Bronchial epithelial cell (primary cell): ENCODE measurements at regions not wholly inside any gene's neighbourhood (a gene's known extent, or its start where the extent isn't known, plus 50 kb on each side); places are given as distances from the start of the nearest gene placed in this dataset.
A peak's percentile ranks its signal among the peaks of the same experiment; 100 is the strongest.

Source experiments
- DNase-seq: peaks from one replicate; pipeline ENCODE4 v3.0.0-alpha.2; 2010; ENCODE audit warnings: low read depth
- FAIRE-seq: peaks from 2 replicates; lab custom pipeline; 2011; peaks lifted over from hg19 to GRCh38; lab: Jason Lieb, UNC
- H3K27me3 ChIP-seq: 2 replicates; pipeline ENCODE4 v1.5.1; 2011; ENCODE audit warnings: low read length; ENCODE audit not compliant: control insufficient read depth, insufficient read depth
- H3K36me3 ChIP-seq: 2 replicates; pipeline ENCODE4 v1.5.1; 2011; ENCODE audit warnings: low read length; ENCODE audit not compliant: control insufficient read depth, insufficient read depth
- H3K4me3 ChIP-seq: 2 replicates; pipeline ENCODE4 v1.5.1; 2011; ENCODE audit warnings: mild to moderate bottlenecking, low read depth, low read length, control low read depth
- TF ChIP-seq, protein P1 (sequence below): IDR thresholded peaks from 2 replicates; pipeline ENCODE4 v1.5.1; 2011; ENCODE audit warnings: mild to moderate bottlenecking, moderate library complexity, low read length, control low read depth, inconsistent platforms; ENCODE audit not compliant: insufficient read depth, severe bottlenecking

DNA sequence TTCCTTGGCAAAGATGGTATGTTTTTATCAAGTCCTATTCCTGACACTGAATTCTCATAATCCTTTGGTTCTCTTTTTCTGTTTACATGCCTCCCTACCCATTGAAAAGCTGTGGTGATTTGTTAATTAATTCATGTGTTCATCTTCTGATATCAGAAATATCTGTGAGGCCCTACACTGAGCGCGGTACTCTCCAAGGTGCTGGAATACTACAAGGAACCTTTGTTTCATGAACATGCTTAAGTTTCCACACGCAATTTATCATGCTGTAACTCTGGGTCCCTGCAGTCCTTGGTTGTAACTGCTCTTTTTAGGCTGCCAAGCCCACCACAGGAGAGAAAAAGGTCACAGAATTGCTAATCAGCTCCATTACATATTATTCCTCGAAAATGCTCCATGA is 331.8 kb downstream of the FAT3 start:
- no peaks in the 10 kb centered on the region for H3K27me3 ChIP-seq
- TF ChIP-seq, protein P1, sequence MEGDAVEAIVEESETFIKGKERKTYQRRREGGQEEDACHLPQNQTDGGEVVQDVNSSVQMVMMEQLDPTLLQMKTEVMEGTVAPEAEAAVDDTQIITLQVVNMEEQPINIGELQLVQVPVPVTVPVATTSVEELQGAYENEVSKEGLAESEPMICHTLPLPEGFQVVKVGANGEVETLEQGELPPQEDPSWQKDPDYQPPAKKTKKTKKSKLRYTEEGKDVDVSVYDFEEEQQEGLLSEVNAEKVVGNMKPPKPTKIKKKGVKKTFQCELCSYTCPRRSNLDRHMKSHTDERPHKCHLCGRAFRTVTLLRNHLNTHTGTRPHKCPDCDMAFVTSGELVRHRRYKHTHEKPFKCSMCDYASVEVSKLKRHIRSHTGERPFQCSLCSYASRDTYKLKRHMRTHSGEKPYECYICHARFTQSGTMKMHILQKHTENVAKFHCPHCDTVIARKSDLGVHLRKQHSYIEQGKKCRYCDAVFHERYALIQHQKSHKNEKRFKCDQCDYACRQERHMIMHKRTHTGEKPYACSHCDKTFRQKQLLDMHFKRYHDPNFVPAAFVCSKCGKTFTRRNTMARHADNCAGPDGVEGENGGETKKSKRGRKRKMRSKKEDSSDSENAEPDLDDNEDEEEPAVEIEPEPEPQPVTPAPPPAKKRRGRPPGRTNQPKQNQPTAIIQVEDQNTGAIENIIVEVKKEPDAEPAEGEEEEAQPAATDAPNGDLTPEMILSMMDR = no peak
- H3K36me3 ChIP-seq = no peaks in the 10 kb centered on the region
- FAIRE-seq (no peak), DNase-seq (peak; percentile 22)
- no peak overlapping the region for H3K4me3 ChIP-seq

DNA sequence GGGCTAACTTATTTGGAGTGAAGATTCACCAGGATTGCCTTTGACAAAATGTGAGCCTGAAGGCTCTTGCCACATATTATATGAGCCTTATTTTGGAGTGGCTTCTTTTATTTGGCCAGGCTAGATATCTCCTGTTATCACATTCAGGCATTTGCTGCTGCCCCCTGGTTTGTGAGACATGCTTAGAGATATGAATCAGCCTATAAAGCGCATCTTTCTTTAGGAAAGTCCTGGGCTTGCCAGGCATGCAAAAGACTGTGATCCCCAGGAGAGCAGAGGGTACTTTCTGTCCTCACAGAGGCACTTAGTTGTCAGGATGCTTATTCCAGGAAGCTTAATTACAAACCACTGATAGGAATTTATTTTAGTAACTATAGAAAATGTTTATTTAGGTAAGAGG is 333.3 kb downstream of the FAT3 start:
- no peak for FAIRE-seq
- DNase-seq = no peak
- TF ChIP-seq, protein P1 = no peak
- H3K4me3 ChIP-seq = no peak overlapping the region
- H3K36me3 ChIP-seq = no peaks in the 10 kb centered on the region
- H3K27me3 ChIP-seq = no peaks in the 10 kb centered on the region

DNA sequence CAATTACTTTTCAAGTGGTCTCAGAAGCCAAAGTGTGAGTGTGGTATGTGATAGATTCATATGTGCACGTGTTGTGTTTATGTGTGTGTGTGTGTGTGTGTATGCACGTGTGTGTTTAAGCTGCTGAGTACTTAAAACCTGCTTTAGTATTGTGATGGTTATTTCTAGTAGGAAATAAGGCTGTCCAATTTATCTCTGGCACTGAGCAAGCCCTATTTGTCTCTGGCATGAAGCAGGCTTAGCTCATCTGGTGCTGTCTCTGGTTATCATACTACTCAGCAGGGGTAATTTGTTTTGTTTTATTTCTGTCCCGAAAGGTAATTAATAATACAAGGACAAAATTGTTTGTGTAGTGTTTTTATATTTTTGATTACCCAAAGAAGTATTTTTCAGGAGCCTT is 333.7 kb downstream of the FAT3 start:
- Histone ChIP-seq H3K27me3 (no peaks in the 10 kb centered on the region), H3K36me3 (no peaks in the 10 kb centered on the region), H3K4me3 (no peak overlapping the region)
- FAIRE-seq (no peak), DNase-seq (no peak)
- TF ChIP-seq, protein P1 = no peak

DNA sequence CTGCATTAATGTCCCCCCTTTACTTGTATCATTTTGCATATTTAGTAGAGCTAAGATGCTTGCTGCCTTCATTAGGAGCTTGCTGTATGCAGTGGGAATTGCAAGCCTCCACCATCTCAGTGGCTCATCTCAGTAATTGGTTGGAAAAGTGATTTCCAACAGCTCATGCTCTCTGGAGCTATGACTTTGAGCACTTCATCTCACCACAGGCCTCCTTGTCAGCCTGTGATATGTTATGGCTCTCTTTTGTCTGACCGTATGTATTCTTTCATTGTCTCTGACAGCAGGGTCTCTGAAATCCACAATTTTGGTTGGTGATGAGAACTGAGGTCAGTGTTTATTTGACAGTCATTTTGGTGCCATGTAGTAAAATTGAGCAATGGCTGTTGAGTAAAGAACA is 345.1 kb downstream of the FAT3 start:
- Histone ChIP-seq H3K27me3 (no peaks in the 10 kb centered on the region), H3K4me3 (no peak overlapping the region), H3K36me3 (no peaks in the 10 kb centered on the region)
- DNase-seq = no peak
- FAIRE-seq = no peak
- TF ChIP-seq, protein P1 = no peak

DNA sequence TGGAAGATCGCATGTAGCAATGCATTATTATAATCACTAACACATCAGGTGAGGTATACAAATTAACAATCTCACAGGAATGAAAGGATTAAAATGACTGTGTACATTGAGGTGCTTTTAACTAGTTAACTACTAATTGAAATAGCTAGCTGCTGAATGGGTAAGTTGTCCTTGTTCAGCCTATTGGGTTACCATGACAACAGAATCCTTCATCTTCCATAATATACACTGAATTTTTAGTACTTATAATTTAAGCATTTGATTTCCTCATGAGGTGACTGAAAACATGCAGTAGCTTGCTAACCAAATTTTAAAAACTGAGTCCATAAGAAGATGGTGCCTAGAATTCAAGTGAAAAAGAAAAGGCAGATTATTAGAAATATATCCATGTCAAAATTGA is 347.9 kb downstream of the FAT3 start:
- DNase-seq = no peak
- Histone ChIP-seq H3K36me3 (no peaks in the 10 kb centered on the region), H3K27me3 (no peaks in the 10 kb centered on the region), H3K4me3 (no peak overlapping the region)
- TF ChIP-seq, protein P1 = no peak
- no peak for FAIRE-seq

DNA sequence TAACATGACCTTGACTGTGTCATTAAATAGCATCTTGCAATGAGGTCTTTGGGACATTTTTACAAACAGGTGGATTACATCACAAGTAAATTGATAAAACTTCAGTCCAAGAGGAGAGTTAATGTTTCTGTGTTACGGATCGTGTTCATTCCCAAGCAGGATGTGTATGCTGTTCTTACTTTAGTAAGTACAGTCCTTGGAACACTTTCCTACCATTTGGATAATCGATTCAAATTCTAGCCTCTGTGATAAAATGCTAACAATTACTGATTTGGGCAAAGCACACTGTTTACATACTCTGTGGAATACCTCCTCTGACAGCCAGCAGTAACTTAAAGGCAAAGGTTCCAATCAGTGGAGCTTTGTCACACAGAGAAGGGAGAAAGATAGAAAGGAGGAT is 351.7 kb downstream of the FAT3 start:
- DNase-seq = no peak

More for the DNA sequence above, 351.7 kb downstream of the FAT3 start:
- Histone ChIP-seq H3K27me3 (no peaks in the 10 kb centered on the region), H3K4me3 (no peak overlapping the region), H3K36me3 (no peaks in the 10 kb centered on the region)
- TF ChIP-seq, protein P1 = no peak
- FAIRE-seq = peak; percentile 79
